Stimulated activated CD4-positive, alpha-beta T cell treated with anti-CD3 and anti-CD28 coated beads, Interleukin-4, amount 100 ng/mL, for 48 hours (primary cell): ENCODE measurements at regions not wholly inside any gene's neighbourhood (a gene's known extent, or its start where the extent isn't known, plus 50 kb on each side); places are given as distances from the start of the nearest gene placed in this dataset.
"Not testable (repeated sequence)": the region's sequence is repeated elsewhere in the genome, so short reads cannot be mapped to it uniquely, and the experiment has no call there.

Experiments
- DNase-seq, 2 donors: peaks; one replicate each; pipeline ENCODE4 v3.0.0-alpha.2; 2020; ENCODE audit warnings: low read depth in 2 of 2

DNA sequence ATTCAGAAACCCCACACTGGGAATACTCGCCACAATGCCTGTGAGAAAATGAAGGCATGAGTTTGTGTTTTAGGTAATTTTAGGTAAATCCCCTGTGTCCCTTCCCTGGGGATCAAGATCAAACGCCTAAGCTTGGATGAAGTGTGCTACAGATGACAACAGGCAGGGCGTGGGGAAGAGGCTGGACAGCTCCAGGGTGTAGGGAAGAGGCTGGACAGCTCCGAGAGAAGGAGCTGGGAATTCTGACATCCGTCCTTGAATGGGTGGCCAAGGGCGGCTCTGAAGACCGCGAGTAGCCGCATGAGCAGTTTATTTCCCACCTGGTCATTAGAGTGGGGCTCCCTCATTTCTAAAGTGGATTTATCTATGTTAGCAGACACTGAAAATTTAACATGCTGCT is 109.7 kb downstream of the RAMP3 start:
- no peak for DNase-seq

DNA sequence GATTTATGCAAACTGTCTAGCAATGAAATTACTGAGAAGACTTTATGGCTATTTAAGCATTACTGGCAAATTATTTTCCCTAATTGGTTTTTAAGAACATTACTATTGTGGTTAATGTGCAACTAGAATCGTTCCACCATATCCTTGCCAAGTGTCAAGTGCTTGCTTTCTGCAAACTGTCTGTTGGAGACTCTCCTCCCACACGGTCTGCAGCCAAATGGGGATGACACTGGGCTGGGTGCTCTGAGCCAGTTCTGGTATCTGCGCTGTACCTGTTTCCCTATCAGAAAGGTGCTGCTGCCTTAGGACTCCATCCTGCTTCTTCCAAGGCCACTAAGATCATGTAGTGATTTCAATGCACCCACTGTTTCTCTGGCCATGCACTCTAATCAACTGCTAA is 110.4 kb downstream of the RAMP3 start:
- no peak for DNase-seq

DNA sequence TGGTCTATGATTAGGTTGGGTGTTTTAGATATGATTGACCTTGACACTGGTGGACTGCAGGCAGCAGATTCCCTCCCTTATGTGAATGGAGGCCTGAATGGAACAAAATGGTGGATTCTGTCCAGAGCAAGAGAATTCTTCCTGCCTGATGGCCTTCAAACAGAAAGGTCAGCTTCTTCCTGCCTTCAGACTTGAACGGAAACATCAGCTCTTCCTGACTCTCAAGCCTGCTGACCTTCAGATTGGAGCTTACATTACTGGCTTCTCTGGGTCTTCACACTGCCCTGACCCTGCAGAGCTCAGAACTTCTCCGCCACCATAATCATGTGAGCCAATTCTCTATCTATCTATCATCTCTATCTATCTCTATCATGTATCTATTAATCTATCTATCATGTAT is 111.6 kb downstream of the RAMP3 start:
- DNase-seq, result no peak

DNA sequence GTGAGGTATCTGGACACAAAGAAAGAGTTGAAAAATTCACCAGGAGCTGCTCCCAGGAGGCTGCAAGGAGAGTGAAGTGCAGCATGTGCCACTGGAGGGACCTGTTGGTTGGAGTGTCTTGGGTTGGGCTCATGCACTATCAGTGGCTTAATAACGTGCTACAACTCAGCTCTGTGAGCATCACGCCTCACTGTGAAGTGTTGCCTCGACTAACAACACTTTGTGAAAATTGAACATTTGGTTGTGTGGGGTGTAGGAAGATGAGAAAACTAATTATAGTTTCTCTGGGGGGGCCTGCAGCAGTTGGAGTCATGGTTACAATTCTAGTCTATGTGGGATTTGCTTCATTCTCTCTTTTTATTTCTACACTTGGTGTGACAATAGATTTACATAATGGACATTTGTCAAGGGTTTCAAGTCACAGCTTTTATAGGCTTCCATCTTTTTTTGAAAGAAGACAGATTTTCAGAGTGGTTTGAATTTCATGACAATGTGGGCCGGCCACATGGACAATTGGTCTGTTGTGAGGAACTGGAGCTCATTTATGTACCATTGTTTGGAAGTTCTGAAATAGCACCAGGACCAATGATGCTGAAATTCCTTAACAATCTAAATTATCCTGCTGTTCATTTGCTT is 121.3 kb downstream of the RAMP3 start:
- DNase-seq, result no peak

DNA sequence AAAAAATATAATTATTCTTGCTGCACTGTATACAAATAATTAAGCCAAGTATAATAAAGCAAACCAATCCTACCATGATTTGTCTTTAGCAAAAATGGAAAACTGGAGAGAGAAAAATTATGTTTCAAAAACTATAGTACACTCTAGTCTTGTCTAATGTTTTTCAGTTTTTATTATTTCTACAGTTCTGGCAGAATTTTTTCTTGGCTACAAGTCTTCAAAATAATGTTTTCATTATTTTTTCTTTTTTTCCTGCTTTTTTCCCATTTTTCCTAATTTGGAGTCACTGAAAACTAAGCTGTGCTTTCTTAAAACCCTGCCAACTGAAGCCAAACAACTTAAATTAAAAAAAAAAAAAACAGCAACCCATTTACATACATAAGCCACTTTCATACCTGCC is 132.0 kb downstream of the RAMP3 start:
- not testable (repeated sequence) for DNase-seq

DNA sequence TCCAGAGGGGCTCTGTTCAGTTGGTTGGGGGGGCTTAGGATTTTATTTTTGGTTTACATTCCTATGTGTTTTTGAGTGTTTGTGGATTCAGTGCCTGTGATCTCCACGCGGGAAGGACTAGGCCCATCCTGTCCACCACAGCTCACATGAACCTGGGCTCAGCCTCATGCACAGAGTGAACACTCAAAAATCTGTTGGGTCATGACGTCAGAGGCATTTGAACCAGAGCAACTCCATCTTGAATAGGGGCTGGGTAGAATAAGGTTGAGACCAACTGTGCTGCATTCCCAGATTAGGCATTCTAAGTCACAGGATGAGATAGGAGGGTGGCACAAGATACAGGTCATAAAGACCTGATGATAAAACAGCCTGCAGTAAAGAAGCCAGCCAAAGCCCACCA is 133.3 kb downstream of the RAMP3 start:
- no peak for DNase-seq

DNA sequence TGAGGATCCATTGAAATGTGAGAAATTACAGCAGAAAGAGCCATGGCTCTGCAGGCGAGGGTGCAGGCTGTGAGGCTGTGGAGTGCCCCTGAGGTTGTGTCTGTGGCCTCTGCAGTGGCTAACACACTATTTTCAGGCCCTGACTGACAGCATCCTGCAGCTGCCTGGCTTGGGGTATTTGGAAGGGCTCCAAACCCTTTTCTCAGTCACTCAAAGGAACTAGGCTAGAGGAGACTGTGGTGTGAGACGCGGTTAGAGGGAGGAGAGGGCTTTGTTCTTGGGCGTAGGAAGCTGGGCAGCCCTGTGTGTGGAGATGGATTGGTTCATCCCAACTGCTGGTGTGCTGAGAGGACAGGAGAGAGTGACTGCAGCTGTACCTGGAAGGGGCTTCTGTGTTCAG is 134.9 kb downstream of the RAMP3 start:
- no peak for DNase-seq

DNA sequence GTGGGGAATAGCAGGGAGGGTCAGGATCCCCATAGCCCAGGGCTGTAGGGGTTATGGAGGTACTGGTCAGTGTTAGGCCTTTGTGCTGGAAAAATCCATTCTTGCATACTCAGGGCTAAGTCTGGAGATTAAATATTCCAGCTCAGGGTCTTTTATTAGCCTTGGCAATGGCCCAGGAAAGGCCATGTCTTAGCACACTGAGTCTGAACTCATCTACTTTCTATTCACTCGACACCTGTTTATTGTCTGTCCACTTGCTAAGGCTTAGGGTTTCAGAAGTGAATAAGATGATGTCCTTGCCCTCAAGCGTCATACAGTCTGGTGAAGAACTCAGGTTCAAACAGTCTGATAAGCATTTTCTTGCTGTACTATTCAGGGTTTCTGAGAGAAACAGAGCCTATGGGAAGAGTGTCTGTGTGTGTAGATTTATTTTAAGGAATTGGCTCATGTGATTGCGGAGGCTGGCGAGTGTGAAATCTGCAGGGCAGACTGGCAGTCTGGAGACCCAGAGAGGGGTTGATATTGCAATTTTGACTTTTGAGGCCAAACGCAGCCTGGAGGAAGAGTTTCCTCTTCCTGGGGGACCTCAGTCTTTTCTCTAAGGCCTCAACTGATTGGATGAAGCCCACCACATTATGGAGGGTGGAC is 135.8 kb downstream of the RAMP3 start:
- no peak for DNase-seq

DNA sequence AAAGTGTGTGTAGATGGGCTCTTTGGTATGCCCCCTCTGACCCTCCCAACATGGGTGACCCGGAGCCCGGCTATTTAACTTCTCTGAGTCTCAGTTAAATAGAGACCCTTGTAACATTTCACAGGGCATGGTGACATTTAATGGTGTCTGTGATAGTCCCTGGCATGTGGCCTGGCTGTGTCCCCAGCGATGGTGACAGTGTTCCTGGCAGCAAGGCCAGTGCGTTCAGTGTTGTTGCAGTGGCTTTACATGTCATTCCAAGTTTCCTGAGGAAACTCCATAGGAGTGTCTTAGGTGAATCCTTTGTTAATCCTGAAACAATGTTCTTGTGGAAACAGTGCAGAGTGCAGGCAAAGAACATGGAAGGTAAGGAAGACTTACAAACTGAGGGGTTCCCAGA is 137.0 kb downstream of the RAMP3 start:
- no peak for DNase-seq

DNA sequence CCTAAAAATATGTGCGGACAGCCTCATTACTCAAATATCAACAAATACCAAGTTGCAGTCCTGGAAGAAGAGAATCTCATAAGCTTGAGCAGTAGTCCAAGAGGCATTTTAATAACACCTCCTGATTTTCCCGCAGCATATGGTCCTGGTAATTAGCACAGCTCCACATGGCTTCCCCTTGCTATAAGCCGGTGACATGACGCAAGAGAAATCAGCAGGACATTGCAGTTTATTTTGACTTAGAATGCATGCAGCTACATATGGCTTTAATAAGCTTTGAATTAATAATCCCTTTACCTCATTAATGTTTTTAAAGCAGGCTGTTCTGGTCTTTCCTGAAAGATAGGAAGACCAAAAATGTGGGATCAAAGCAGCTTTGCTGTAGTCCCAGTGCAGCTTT is 137.6 kb downstream of the RAMP3 start:
- DNase-seq, result no peak

DNA sequence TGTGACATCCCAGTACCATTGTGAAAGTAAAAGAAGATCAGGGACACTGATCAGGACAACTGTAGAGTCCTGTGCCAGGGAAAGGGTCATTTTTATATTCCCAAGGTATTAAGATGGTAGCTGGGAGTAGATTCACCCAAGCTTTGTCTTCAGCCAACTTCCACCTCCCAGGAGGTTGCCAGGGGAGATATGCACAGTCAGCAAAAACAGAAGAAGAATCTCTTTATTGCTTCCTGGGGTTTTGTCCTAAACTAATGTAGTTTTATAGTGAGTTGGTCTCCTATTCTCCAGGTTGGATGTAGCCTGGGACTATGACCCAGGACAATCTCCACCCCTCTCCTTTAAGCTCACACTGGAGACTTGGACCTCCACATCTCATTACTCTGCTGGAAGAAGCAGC is 139.2 kb downstream of the RAMP3 start:
- DNase-seq, result no peak

DNA sequence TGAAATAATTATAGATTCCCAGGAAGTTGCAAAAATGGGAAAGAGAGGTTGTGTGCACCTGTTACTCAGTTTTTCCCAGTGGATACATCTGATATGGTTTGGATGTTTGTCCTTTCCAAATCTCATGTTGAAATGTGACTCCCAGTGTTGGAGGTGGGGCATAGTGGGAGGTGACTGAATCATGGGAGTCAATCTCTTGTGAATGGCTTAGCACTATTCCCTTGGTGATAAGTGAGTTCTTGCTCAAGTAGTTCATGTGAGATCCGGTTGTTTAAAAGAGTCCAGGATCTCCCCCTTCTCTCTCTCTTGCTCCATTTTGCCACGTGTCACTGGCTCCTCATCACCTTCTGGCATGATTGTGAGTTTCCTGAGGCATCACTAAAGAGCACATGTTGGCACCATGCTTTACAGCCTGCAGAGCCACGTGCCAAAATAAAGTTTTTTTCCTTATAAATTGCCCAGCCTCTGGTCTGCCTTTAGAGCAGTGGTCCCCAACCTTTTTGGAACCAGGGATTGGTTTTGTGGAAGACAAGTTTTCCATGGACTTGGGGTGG is 149.2 kb downstream of the RAMP3 start:
- no peak for DNase-seq

DNA sequence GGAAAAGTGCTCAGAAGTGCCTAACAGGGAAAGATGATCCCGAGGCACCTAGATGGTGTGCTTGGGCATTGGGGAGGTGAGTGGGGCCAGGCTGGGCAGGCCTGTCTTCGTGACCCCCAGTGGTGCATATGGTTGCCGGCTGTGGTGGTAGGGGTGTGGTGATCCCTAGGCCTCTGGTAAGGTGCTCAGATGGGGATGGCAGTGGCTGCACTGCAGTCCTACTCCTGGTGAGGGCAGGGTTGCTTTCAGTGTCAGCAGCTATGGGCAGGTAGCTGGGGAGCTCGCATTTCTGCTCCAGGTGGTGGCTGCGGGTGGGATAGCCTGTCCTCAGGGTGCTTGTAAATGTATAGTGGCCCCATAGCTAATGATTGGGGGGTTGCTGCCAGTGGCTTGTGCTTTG is 154.0 kb downstream of the RAMP3 start:
- no peak for DNase-seq

DNA sequence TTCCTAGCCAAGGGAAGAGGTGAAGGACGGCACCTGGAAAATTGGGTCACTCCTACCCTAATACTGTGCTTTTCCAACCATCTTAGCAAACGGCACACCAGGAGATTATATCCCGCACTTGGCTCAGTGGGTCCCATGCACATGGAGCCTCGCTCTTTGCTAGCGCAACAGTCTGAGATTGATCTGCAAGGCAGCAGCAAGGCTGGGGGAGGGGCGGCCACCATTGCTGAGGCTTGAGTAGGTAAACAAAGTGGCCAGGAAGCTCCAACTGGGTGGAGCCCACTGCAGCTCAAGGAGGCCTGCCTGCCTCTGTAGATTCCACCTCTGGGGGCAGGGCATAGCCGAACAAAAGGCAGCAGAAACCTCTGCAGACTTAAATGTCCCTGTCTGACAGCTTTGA is 157.9 kb downstream of the RAMP3 start:
- DNase-seq, result not testable (repeated sequence)

DNA sequence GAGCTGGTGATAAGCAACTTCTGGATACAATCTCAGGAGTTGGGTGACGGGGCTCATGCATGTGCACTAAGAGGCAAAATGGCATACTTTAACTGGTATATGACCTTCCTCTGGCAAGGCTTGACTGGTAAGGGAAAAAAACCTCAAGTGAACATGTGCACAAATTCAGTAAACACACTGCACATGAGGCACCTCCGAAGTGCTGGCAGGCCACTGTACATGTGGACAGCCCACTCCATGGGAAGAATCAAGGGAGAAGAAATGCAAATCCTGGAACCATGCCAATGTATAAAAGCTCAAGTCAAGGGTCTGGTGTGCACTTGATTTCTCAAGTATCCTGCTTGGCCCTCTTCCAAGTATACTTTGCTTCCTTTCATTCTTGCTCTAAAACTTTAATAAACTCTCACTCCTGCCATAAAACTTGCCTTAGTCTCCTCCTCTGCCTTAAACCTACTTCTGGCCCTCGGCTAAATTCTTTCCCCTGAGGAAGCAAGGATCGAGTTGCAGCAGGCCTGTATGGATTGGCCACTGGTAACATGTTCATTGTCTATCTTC is 167.2 kb downstream of the RAMP3 start:
- DNase-seq, result no peak

DNA sequence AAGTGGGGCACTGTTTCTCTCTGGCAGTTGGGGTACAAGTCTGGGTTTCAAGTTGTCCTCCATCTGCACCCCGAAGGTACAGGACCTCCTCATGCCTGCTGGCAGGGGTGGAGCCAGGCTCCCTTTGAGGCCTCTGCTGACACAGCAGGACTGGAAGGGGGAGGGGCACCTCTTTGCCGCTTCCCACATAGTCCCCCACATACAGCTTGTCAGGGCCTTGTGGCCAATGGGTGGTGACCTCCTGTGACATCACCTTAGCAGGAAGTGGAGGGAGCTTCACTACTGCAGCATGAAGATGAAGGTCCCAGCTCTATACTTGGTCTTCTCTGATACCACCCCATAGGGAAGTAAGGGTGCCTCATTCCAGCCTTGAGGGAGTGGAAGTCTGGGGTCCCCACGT is 167.8 kb downstream of the RAMP3 start:
- DNase-seq, result no peak

DNA sequence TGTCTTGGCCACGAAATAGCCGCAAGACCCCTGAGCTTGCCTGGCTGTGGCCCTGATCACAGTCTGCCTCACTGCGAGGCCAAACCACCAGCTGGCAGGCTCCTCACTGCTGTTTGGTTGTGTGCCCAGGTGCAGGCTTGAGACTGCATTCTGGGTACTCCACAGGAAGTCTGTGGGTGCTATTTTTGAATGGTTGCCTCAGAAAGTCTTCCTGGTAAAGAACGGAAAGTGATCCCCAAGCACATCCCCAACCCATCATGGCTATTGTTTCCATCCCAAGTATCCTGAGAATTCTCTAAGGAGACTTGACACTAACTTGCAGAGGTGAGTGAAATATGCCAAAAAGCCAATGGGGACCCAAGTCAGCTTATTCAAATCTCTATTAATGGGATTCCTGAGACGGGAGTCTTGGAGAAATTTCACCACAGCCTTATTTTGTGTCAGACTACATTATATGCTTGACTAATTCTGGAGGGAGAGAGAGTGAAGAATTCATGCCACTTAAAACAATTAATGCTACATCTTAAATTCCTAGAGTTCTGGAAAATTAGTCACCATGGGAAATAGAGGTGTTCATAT is 170.9 kb downstream of the RAMP3 start:
- DNase-seq, result no peak

DNA sequence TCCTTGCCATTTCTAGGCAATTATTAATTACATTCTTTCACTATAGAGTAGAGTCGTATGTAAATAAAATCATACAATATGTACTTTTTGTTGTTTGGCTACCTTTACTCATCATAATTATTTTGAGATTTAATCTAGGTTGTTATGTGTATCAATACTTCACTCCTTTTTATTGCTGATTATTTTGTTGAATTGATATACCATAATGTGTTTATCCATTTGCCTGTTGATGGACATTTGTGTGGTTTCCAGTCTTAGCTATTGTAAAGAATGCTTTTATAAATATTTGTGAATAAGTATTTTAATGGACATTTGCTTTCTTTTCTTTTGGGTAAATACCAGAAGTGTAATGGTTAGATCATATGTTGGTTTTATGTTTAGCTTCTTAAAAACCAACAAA is 174.0 kb downstream of the RAMP3 start:
- DNase-seq, result no peak

DNA sequence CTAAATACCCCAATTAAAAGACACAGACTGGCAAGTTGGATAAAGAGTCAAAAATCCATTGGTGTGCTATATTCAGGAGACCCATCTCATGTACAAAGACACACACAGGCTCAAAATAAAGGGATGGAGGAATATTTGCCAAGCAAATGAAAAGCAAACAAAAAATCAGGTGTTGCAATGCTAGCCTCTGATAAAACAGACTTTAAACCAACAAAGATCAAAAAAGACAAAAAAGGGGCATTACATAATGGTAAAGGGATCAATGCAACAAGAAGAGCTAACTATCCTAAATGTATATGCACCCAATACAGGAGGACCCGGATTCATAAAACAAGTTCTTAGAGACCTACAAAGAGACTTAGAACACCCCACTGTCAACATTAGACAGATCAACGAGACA is 177.4 kb downstream of the RAMP3 start:
- not testable (repeated sequence) for DNase-seq

DNA sequence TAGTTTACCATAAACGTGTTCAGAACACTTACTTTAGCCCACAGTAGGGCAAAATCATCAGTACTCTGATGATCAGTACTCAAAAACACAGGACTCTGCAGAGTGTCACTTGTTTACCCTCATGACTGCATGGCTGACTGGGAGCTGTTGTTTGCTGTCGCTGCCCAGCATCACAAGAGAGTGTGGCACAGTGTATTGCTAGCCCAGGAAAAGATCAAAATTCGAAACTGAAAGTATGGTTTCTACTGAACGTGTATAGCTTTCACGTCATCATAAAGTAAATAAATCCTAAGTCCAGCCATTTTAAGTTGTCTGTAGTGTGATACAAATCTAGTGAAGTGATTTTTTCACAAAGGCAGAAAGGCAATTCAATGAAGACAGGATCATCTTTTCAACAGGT is 184.6 kb downstream of the RAMP3 start:
- DNase-seq, result no peak

DNA sequence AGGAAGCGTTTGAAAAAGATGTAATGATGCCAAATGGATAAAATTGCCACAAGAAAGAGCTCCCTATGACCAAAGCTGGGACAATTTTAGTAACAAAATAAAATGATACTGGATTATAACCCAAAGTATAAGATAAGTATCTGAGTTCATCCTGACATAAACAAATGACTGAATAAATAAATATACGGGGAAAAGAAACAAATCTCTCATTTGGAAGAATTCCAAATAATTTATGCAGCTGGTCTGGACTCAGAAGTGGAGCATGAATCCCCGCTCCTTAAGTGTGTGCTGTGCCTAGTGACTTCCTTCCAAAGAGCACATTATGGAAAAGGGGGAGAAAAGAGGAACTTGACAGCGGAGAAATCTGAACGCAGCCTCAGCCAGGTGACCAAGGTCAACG is 186.2 kb downstream of the RAMP3 start:
- DNase-seq, result no peak

DNA sequence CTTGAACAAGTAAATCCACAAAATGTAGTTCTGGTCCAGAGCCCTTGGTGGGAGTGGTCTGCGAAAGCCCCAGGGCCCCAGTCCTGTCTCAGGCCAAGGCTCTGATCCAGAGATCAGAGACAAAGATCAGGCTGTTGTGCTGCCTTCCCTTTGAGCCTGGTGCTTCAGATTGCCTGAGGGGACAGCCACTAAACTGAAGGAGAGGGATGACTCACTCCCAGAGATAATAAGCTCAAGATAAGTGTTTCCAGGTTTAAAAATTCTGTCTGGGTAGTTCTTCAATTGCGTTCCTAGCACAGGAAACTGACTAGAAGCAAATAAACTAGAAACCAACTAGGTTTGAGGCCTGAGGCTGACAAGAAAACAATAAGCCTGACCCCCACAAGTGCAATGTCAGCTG is 190.2 kb downstream of the RAMP3 start:
- no peak for DNase-seq

DNA sequence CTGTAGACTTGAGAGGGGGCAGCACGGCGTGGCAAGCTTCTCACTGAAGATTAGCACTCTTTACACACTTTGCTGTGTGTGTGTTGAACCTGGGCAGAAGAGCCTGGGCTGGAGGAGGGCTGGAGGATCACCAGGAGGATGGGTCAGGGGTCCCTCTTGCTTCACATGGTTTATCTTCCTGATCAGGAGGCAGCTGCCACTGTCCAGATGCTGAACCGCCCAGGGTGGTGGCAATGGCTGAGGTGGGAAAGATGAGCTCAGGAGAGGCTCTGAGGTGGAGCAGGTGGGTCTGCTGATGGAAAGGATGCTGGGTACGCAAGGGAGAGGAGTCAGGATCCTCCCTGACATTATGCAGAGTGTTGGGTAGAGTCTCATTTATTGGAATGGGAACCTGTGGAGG is 191.5 kb downstream of the RAMP3 start:
- DNase-seq, result no peak
